Keratinocyte (primary cell): ENCODE measurements at regions not wholly inside any gene's neighbourhood (a gene's known extent, or its start where the extent isn't known, plus 50 kb on each side); places are given as distances from the start of the nearest gene placed in this dataset.

ENCODE experiments used
- DNase-seq: peaks from one replicate; pipeline ENCODE4 v3.0.0-alpha.2; 2011; ENCODE audit warnings: low read depth, missing footprints, low spot score
- FAIRE-seq: peaks from 2 replicates; lab custom pipeline; 2011; peaks lifted over from hg19 to GRCh38; lab: Jason Lieb, UNC
- H2AFZ ChIP-seq: 2 replicates; pipeline ENCODE4 v1.6.0; 2012; ENCODE audit warnings: low read length, control low read depth, inconsistent platforms; ENCODE audit not compliant: control insufficient read depth
- H3K27ac ChIP-seq: 2 replicates; pipeline ENCODE4 v1.5.1; 2011; ENCODE audit warnings: low read length; ENCODE audit not compliant: control insufficient read depth, insufficient read depth
- H3K27me3 ChIP-seq: 3 replicates; pipeline ENCODE4 v1.6.0; 2011; ENCODE audit warnings: low read length; ENCODE audit not compliant: control insufficient read depth, insufficient read depth; ENCODE audit errors: extremely low read depth
- H3K36me3 ChIP-seq, 2 experiments: 2 replicates in 1 of 2; 3 replicates in 1 of 2; pipeline ENCODE4 v1.5.1; 2011; ENCODE audit warnings: low read length in 2 of 2, mild to moderate bottlenecking in 1 of 2; ENCODE audit not compliant: control insufficient read depth in 2 of 2, insufficient read depth in 2 of 2; ENCODE audit errors: extremely low read depth in 1 of 2
- H3K4me1 ChIP-seq: 3 replicates; pipeline ENCODE4 v1.5.1; 2011; ENCODE audit warnings: low read length; ENCODE audit not compliant: control insufficient read depth, insufficient read depth; ENCODE audit errors: extremely low read depth
- H3K4me2 ChIP-seq: 3 replicates; pipeline ENCODE4 v1.6.0; 2011; ENCODE audit warnings: low read depth, low read length; ENCODE audit not compliant: control insufficient read depth, insufficient read depth; ENCODE audit errors: extremely low read depth
- H3K4me3 ChIP-seq, 3 experiments: fragments of 200-600 bp in 1 of 3; sonication (generic) in 1 of 3; 2 replicates in 2 of 3; 3 replicates in 1 of 3; pipeline ENCODE4 v1.5.1; 2011 to 2016; ENCODE audit warnings: low read length in 3 of 3, mild to moderate bottlenecking in 3 of 3, control low read depth in 2 of 3, inconsistent platforms in 1 of 3, low read depth in 1 of 3, mixed read lengths in 1 of 3, mixed run types in 1 of 3, moderate library complexity in 1 of 3; ENCODE audit not compliant: control insufficient read depth in 2 of 3, insufficient read depth in 2 of 3; ENCODE audit errors: extremely low read depth in 1 of 3
- H3K79me2 ChIP-seq: 2 replicates; pipeline ENCODE4 v1.6.0; 2012; ENCODE audit warnings: low read length; ENCODE audit not compliant: control insufficient read depth, insufficient read depth
- H3K9ac ChIP-seq: 3 replicates; pipeline ENCODE4 v1.6.0; 2011; ENCODE audit warnings: low read length; ENCODE audit not compliant: control insufficient read depth, insufficient read depth; ENCODE audit errors: extremely low read depth
- H3K9me1 ChIP-seq: 3 replicates; pipeline ENCODE4 v1.6.0; 2011; ENCODE audit warnings: low read length; ENCODE audit not compliant: control insufficient read depth, insufficient read depth; ENCODE audit errors: extremely low read depth
- H3K9me3 ChIP-seq: 2 replicates; pipeline ENCODE4 v1.5.1; 2012; ENCODE audit warnings: low read depth, low read length; ENCODE audit not compliant: control insufficient read depth
- H4K20me1 ChIP-seq: 3 replicates; pipeline ENCODE4 v1.6.0; 2011; ENCODE audit warnings: low read length; ENCODE audit not compliant: control insufficient read depth, insufficient read depth; ENCODE audit errors: extremely low read depth
- CTCF ChIP-seq, 3 experiments: IDR thresholded peaks in 1 of 3; conservative IDR thresholded peaks in 1 of 3; optimal IDR thresholded peaks in 1 of 3; 2 replicates in 2 of 3; 3 replicates in 1 of 3; pipeline versions ENCODE3 to v1.5.1; 2011; ENCODE audit warnings: low read length in 3 of 3, mild to moderate bottlenecking in 3 of 3, moderate library complexity in 2 of 3, control low read depth in 1 of 3, inconsistent platforms in 1 of 3; ENCODE audit not compliant: insufficient read depth in 2 of 3; ENCODE audit errors: extremely low read depth in 1 of 3
- EZH2 ChIP-seq: IDR thresholded peaks from one replicate; pipeline ENCODE4 v1.6.1; 2012; ENCODE audit warnings: inconsistent platforms, mild to moderate bottlenecking, low read length, moderate library complexity
- dilution Hi-C: fragments of 300-500 bp; cut with MboI; formaldehyde crosslinking; loops from one replicate; pipeline ENCODE4 v1.7.0; 2020; ENCODE audit warnings: low sequenced_read_pairs; ENCODE audit not compliant: extremely low pct_ligation_motif_present

- no peaks in the 10 kb centered on the region for H4K20me1 ChIP-seq
- no peaks in the 10 kb centered on the region for H3K36me3 ChIP-seq
- dilution Hi-C loops, result no loop called here
- no peaks in the 10 kb centered on the region for H3K4me1 ChIP-seq
- no peak overlapping the region for H3K4me3 ChIP-seq
- H3K9me1 ChIP-seq, result no peaks in the 10 kb centered on the region
- H3K9ac ChIP-seq, result no peak overlapping the region
- H2AFZ ChIP-seq, result no peak overlapping the region
- no peaks in the 10 kb centered on the region for H3K9me3 ChIP-seq
- FAIRE-seq, result no peak
- H3K4me2 ChIP-seq, result no peak overlapping the region
- H3K27me3 ChIP-seq, result peaks cover 7% of the 10 kb centered on the region
- H3K27ac ChIP-seq, result no peak overlapping the region
- DNase-seq, result no peak
- no peaks in the 10 kb centered on the region for H3K79me2 ChIP-seq
- TF ChIP-seq CTCF (optimal IDR thresholded peaks at IDR 0.05 in 1 of 3, IDR thresholded peaks at IDR 0.05 in 1 of 3, conservative IDR thresholded peaks at IDR 0.05 in 1 of 3; ENCODE audit: extremely low read depth in 1 of 3, insufficient read depth in 2 of 3, low read length in 3 of 3), result no peak
- TF ChIP-seq EZH2, result no peak
Measured at GRCh38 chr7:25669961-25670841, 441.9 kb upstream of the NPVF start.

GRCh38 chr7:25671111-25671510, 442.8 kb upstream of the NPVF start:
- peaks cover 7% of the 10 kb centered on the region for H3K27me3 ChIP-seq
- no peak overlapping the region for H3K27ac ChIP-seq
- H3K9ac ChIP-seq, result no peak overlapping the region
- H3K4me3 ChIP-seq, result no peak overlapping the region
- no peaks in the 10 kb centered on the region for H3K9me1 ChIP-seq
- H2AFZ ChIP-seq, result no peak overlapping the region
- TF ChIP-seq EZH2 (no peak), CTCF (optimal IDR thresholded peaks at IDR 0.05 in 1 of 3, IDR thresholded peaks at IDR 0.05 in 1 of 3, conservative IDR thresholded peaks at IDR 0.05 in 1 of 3; ENCODE audit: extremely low read depth in 1 of 3, insufficient read depth in 2 of 3, low read length in 3 of 3) (no peak)
- H3K4me2 ChIP-seq, result no peak overlapping the region
- H3K79me2 ChIP-seq, result no peaks in the 10 kb centered on the region
- H3K36me3 ChIP-seq, result no peaks in the 10 kb centered on the region
- no peaks in the 10 kb centered on the region for H3K9me3 ChIP-seq
- no peak for DNase-seq
- no peak for FAIRE-seq
- no peaks in the 10 kb centered on the region for H3K4me1 ChIP-seq
- H4K20me1 ChIP-seq, result no peaks in the 10 kb centered on the region
- dilution Hi-C loops, result no loop called here
